ENCODE measurements at regions not wholly inside any gene's neighbourhood (a gene's known extent, or its start where the extent isn't known, plus 50 kb on each side); places are given as distances from the start of the nearest gene placed in this dataset.

DNA sequence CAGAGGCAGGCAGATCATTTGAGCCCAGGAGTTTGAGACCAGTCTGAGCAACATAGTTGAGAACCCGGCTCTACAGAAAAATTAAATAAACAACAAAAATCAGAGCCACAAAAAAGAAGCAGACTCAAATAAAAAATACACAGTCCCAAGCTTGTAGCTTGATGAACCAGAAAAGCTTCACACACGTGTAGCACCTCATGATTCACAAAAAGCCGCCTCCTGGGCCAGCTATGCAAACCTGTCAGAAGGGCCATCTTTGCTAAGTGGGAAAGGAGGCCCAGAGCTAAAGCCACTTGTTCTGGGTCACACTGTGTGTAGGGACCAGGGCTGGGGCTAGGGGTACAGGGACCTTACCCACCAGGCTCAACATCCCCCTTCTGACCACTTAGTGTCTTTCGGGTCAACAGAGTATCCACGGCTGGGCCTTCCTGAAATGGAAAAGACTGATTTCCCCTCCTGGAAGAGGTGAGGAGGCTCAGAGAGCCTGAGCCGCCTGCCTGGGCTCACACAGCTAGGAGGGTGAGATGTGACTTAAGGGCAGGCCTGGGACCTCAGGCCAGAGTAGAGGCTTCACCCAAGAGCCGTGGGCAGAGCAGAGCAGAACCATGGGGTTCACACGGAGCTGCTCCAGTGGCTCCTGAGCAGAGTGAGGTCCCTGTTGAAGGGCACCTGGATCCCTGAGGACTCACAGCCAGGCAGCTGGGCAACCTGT, 269.6 kb downstream of the PARN start:
- DNase-seq = no peak

- DNase-seq = no peak
These were observed 271.3 kb downstream of the PARN start for GRCh38 chr16:14358697-14359305.

DNA sequence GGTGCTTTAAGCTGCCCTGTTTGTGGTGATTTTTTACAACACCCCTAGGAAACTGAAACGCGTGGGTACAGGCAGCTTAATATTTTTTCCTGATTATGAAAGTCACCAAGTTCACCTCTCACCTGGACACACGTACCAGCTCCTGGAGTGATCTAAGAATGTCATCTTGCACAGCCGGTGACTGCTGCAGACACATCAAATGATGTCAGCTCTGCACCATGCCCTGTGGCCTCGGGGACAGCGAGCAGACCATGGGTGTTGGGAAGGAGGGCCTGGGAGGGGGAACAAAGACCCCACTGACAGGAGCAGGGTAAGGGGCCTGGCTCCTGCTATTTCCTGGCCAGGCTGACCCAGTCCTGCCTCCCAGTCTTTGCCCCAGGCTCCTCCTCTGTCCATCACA, 272.7 kb downstream of the PARN start:
- no peak for DNase-seq

DNA sequence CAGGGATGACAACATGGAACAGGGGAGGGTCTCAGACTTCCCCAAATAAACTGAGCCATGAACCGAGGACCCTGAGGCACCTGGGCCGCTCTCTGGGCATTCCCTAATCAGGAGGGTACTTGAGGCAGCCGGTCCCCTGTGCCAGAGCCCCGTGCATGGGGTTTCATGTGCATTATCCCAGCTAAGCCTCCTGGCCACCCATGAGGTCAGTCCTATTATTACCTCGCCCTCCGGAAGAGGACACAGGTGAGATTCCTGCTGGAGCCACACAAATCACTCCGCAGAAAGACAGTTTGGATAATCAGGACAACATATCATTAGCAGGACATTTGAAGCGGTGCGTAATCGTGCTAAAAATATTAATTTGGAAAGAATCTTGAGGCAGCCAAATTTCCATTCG, 274.0 kb downstream of the PARN start:
- DNase-seq = no peak

DNA sequence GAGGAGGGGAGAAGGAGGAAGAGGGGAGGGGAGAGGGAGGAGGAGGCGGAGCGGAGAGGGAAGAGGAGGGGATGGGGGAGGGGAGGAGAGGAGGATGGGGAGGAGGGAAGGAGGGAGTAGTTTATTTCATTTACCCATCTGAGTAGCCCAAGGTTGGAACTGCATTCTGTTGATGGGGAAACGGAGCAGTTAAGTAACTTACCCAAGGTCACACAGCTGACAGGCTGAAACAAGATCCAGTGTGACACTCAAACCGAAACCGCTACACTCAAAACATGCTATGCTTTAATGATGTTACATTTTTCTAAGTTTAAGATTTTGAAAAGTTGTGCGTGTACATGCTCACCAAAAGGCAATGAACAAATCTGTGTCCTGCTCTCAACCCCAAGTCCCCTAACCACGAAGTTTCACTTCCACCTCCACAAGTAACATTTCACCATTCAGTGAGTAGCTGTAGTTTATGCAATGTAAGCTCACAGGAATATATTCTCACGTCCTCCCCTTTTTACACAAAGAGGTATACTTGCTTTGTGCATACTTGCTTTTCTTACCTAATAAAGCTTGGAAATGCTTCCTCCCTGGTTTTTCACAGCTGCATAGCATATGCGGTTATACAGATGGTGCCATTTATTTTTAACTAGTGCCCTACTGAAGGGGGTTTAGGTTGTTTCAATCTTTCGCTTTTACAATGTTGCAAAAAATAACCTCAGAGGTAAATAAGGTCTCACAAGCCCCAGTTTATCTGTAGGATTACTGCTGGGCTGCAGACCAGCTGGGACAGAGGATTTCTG, 275.3 kb downstream of the PARN start:
- DNase-seq = no peak

DNA sequence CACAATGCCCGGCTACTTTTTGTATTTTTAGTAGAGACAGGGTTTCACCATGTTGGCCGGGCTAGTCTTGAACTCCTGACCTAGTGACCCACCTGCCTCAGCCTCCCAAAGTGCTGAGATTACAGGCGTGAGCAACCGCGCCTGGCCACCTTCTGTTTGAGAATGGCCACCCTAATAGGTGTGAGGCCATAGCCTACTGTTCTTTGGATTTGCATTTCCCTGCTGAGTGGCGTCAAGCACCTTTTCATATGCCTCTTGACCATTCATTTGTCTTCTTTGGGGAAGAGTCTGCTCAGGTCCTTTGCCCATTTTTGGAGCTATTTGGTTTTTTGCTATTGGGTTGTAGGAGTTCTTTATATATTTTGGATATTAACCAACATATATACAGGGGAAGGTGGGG, 276.7 kb downstream of the PARN start:
- no peak for DNase-seq

DNA sequence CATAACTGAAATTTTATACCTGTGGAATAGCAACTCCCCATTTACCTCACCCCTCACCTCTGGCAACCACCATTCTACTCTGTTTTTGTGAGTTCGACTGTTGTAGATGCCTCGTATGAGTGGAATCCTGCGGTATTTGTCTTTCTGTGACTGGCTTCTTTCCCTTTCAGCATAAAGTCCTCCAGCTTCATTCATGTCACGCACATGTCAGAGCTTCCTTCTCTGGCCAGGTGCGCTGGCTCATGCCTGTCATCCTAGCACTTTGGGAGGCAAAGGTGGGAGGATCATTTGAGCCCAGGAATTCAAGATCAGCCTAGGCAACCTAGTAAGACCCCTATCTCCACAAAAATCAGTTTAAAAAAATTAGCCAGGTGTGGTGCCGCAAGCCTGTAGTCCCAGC, 278.4 kb downstream of the PARN start:
- no peak for DNase-seq

- no peak for DNase-seq
These were observed 279.4 kb downstream of the PARN start for GRCh38 chr16:14350626-14351025.

- peak; percentile 45 for DNase-seq
These were observed 279.0 kb downstream of the MRTFB start for GRCh38 chr16:14350081-14350480.

DNA sequence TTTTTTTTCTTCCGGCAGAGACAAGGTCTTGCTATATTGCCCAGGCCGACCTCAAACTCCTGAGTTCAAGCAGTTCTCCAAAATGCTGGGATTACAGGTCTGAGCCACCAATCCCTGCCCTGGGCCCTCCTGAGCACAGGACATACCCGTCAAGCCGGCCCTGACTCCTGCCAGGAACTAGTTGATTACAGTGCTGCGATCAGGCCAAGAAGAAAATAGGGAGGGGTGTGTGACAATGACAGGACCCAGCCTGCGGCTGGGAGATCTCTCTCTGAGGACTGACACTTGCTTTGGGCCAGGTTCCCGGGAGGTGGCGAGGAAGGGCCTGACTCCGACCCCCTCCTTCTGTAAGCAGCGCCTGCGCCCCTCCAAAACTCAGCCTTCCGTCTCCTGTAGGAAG, 276.6 kb downstream of the MRTFB start:
- DNase-seq = no peak

- DNase-seq = no peak
These were observed 275.4 kb downstream of the MRTFB start for GRCh38 chr16:14346278-14347142.

- DNase-seq = no peak
These were observed 274.5 kb downstream of the MRTFB start for GRCh38 chr16:14345512-14346115.

DNA sequence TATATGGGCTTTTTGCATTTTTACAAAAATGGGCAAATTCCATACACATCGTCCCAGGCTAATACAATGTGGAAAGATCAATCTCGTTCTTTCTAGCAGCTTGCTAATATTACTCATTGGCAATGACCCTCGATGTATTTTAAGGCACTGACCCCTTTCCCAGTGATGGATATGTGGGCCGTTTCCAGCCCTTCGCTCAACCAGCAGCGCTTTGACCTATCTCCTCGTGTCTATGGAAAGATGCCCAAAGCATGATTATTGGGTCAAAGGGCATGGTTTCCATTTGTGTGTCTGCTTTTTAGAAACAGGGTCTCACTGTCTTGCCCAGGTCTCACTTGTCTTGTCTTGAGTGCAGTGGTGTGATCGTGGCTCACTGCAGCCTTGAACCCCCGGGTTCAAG, 273.8 kb downstream of the MRTFB start:
- no peak for DNase-seq

GRCh38 chr16:14344292-14344691, 273.2 kb downstream of the MRTFB start:
- no peak for DNase-seq

DNA sequence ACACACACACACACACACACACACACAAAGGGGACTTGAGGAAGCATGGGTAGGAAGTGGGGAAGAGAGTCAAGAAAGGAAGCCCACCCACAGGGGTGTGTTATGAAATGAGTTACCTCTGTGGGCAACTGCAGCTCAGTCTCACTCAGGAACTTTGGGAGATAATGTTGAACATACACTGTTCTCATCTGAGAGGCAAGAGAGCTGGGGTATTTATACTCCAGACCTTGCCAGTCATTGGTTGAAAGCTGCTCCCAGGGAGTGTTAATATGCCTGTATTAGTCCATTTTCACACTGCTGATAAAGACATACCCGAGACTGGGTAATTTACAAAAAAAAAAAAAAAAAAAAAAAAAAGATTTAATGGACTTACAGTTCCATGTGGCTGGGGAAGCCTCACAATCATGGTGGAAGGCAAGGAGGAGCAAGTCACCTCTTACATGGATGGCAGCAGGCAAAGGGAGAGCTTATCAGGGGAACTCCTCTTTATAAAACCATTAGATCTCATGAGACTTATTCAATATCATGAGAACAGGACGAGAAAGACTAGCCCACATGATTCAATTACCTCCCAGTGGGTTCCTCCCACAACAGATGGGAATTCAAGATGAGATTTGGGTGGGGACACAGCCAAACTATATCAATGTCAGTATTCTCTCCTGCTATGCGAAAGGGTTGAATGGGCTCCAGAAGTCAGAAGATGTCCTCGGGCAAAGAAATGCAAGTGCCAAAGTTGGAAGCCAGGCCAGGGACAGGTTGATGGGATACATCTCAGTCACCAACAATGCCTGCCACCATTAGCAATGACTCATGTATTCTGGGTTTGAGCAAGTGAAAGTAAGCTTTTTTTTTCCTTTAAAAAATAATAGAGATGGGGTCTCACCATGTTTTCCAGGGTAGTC, 270.5 kb downstream of the MRTFB start:
- DNase-seq = no peak

DNA sequence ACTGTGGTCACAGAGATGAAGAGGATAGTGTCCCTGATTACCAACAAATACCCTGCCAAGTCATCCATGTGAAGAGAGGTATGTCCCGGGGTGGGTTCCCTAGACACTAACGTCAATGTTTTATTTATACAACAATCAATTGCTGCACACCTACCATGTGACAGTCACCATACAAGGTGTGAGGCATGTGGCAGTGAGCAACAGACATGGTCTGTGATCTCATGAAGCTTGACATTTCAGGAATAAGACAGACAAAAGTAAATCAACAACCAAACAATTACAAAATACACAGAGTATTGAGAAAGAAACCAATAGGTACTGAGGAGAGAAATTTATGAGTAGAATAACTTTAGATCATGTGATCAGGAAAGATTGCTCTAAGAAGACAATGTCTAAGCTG, 268.6 kb downstream of the MRTFB start:
- DNase-seq = no peak

- no peak for DNase-seq
These were observed 267.9 kb downstream of the MRTFB start for GRCh38 chr16:14338969-14339368.

DNA sequence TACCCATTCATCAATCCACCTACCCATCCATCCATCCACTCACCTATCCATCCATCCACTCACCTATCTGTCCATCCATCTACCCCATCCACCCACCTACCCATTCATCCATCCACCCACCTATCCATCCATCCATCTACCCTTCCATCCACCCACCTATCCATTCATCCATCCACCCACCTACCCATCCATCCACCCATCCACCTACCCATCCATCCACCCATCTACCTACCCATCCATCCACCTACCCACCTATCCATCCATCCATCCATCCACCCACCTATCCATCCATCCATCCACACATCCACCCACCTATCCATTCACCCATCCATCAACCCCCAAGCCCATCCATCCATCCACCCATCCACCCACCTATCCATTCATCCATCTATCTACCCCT, 267.1 kb downstream of the MRTFB start:
- no peak for DNase-seq

DNA sequence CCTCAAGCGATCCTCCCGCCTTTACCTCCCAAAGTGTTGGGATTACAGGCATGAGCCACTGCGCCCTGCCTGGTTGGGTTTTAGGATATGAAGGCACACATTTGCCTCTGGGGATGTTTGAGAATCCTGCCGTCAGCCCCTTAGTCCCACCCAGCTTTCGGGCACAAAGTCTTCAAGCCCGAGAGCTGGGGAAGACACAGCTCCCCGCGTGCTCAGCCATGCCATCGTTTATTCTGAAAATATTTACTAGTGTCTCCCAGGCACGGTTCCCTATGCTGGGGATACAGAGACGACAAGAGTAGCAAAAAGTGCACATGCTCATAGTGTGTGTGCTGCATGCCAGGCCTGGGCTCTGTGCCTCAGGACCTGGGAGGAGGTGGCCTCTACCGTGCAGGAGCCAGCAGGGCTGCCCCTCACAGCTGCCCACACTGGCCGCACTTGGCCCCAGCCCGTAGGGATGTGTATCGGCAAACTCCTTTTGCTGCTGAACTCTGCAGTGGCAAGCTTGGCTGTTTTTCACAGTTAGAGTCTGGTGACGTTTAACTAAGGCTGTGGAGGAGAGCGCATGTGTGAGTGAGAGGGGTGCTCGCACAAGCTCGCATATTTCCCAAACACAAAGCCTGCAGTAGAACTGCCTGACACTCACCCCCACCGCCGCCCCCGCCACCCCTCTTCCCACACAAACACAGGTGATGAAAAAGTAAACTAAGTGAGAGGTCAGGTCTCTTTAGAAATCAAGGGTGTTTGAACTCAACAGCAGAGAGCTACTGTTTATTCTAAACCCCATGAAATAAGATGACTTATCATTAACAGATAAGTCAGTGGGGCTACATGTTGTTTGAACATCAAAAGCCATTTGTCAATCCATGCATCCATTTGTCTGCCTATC, 266.4 kb downstream of the MRTFB start:
- no peak for DNase-seq

GRCh38 chr16:14335297-14335696, 264.2 kb downstream of the MRTFB start:
- DNase-seq = no peak

Data from NCI-H1048 (cell line).